ENCODE measurements at regions not wholly inside any gene's neighbourhood (a gene's known extent, or its start where the extent isn't known, plus 50 kb on each side); places are given as distances from the start of the nearest gene placed in this dataset.

DNA sequence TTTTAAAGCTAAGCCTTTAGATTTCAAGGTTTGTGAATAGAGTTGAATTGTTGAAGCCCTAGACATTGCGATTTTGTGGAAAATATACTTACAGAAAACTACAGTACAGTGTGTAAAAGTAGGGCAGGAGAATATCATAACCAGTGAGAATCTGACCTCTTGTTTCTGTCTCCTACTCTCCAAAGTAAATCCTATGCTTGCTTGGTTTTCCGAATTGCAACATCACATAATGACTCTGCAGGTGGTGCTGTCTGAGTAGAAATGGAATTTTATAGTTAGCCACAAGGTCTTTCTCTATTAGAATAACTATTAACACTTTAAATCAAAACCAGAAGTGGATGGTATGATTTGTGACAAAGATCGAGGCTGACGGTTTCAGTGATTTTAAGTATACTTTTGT is 505.6 kb downstream of the RAPGEF2 start:
- no peaks in the 10 kb centered on the region for H3K4me1 Mint-ChIP-seq
- H3K9me3 ChIP-seq (ENCODE audit: low read length), result no peaks in the 10 kb centered on the region
- CTCF ChIA-PET, result no interaction called here
- POLR2A ChIA-PET, result no interaction called here
- H3K27me3 Mint-ChIP-seq, result no peaks in the 10 kb centered on the region
- no peak overlapping the region for H3K27ac ChIP-seq (ENCODE audit: low read depth, low read length)
- H3K36me3 ChIP-seq (ENCODE audit: insufficient read depth, low read length), result no peaks in the 10 kb centered on the region
- H3K4me3 ChIP-seq (ENCODE audit: low read length), result no peak overlapping the region
- DNase-seq, result no peak
- peaks cover 1 to 17% (median 6%) of the 10 kb centered on the region in 5 donors for H3K9me3 Mint-ChIP-seq
- no peaks in the 10 kb centered on the region for H3K4me1 ChIP-seq (ENCODE audit: insufficient read depth, low read length)
- no peaks in the 10 kb centered on the region for H3K27me3 ChIP-seq (ENCODE audit: insufficient read depth, low read length, poor library complexity, severe bottlenecking)
- H3K4me3 Mint-ChIP-seq, result no peak overlapping the region
- no peaks in the 10 kb centered on the region for H3K36me3 Mint-ChIP-seq
- H3K27ac Mint-ChIP-seq, result no peak overlapping the region

GRCh38 chr4:159632031-159632430 is 529.2 kb downstream of the RAPGEF2 start:
- H3K27me3 Mint-ChIP-seq, result peaks cover 0 to 2% of the 10 kb centered on the region in 2 donors
- Histone ChIP-seq H3K27ac (ENCODE audit: low read depth, low read length) (no peak overlapping the region), H3K4me1 (ENCODE audit: insufficient read depth, low read length) (no peaks in the 10 kb centered on the region), H3K4me3 (ENCODE audit: low read length) (no peak overlapping the region), H3K36me3 (ENCODE audit: insufficient read depth, low read length) (no peaks in the 10 kb centered on the region), H3K9me3 (ENCODE audit: low read length) (no peaks in the 10 kb centered on the region), H3K27me3 (ENCODE audit: insufficient read depth, low read length, poor library complexity, severe bottlenecking) (no peaks in the 10 kb centered on the region)
- no peak overlapping the region for H3K4me3 Mint-ChIP-seq
- POLR2A ChIA-PET, result no interaction called here
- no peaks in the 10 kb centered on the region for H3K36me3 Mint-ChIP-seq
- no peaks in the 10 kb centered on the region for H3K4me1 Mint-ChIP-seq
- no peak overlapping the region for H3K27ac Mint-ChIP-seq
- no peak for DNase-seq
- CTCF ChIA-PET, result no interaction called here
- H3K9me3 Mint-ChIP-seq, result peaks cover 0 to 23% (median 0%) of the 10 kb centered on the region in 5 donors

- no peak overlapping the region for H3K27ac Mint-ChIP-seq
These were observed 536.9 kb downstream of the RAPGEF2 start for GRCh38 chr4:159639671-159640323.

DNA sequence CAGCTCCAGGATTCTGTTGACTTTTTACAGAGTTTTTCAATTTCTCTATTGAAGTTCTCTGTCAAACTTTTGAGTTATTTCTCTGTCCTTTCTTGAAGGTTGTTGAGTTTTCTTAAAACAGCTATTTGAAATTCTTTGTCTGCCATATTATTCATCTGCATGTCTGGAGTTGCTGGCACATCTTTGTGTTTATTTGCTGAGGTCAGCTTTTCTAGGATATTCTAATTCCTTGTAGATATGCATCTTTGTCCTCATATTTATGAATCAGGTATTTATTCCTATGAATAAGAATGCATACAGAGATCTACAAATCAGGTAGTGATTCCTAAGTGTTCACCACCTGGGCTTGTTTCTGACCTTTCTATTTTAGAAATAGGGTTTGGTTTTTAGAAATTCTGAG is 546.4 kb downstream of the RAPGEF2 start:
- DNase-seq, result no peak
- no peaks in the 10 kb centered on the region for H3K27me3 ChIP-seq (ENCODE audit: insufficient read depth, low read length, poor library complexity, severe bottlenecking)
- H3K27me3 Mint-ChIP-seq, result no peaks in the 10 kb centered on the region
- no peak overlapping the region for H3K4me3 ChIP-seq (ENCODE audit: low read length)
- no peaks in the 10 kb centered on the region for H3K4me1 ChIP-seq (ENCODE audit: insufficient read depth, low read length)
- H3K4me1 Mint-ChIP-seq, result no peaks in the 10 kb centered on the region
- peaks cover 0 to 19% (median 4%) of the 10 kb centered on the region in 5 donors for H3K9me3 Mint-ChIP-seq
- ChIA-PET CTCF (no interaction called here), POLR2A (no interaction called here)
- H3K4me3 Mint-ChIP-seq, result no peak overlapping the region
- no peak overlapping the region for H3K27ac ChIP-seq (ENCODE audit: low read depth, low read length)
- no peak overlapping the region for H3K27ac Mint-ChIP-seq
- no peaks in the 10 kb centered on the region for H3K36me3 ChIP-seq (ENCODE audit: insufficient read depth, low read length)
- H3K36me3 Mint-ChIP-seq, result no peaks in the 10 kb centered on the region
- H3K9me3 ChIP-seq (ENCODE audit: low read length), result no peaks in the 10 kb centered on the region

More at GRCh38 chr4:159639671-159640323, 536.9 kb downstream of the RAPGEF2 start:
- H3K27me3 ChIP-seq (ENCODE audit: insufficient read depth, low read length, poor library complexity, severe bottlenecking), result no peaks in the 10 kb centered on the region
- no peak overlapping the region for H3K4me3 ChIP-seq (ENCODE audit: low read length)
- H3K9me3 ChIP-seq (ENCODE audit: low read length), result no peaks in the 10 kb centered on the region
- H3K36me3 ChIP-seq (ENCODE audit: insufficient read depth, low read length), result no peaks in the 10 kb centered on the region
- POLR2A ChIA-PET, result no interaction called here
- Mint-ChIP-seq H3K27me3 (peaks cover 0 to 2% of the 10 kb centered on the region in 2 donors), H3K4me1 (no peaks in the 10 kb centered on the region), H3K36me3 (no peaks in the 10 kb centered on the region), H3K9me3 (peaks cover 3 to 18% (median 6%) of the 10 kb centered on the region in 5 donors), H3K4me3 (no peak overlapping the region)
- H3K27ac ChIP-seq (ENCODE audit: low read depth, low read length), result no peak overlapping the region
- DNase-seq, result no peak
- CTCF ChIA-PET, result no interaction called here
- H3K4me1 ChIP-seq (ENCODE audit: insufficient read depth, low read length), result no peaks in the 10 kb centered on the region

DNA sequence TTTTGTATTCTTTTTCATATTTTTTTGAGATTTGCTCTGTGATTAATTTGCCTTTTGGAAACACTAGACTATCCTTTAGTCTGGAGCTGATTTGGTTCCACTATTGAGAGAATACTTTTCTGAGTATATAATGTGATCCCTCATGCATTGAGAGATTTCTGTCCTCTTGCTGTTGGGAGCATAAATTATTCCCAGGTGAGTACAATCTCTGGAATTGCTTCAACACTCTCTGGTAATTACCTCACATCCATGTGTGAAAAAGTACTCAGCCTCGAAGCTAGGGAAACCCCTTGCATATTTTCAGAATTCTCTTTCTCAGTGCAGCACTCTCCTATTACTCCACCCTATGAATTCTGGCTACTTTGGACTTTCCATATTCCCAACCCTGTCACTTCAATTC is 550.0 kb downstream of the RAPGEF2 start:
- no peak overlapping the region for H3K4me3 ChIP-seq (ENCODE audit: low read length)
- POLR2A ChIA-PET, result no interaction called here
- H3K27ac ChIP-seq (ENCODE audit: low read depth, low read length), result no peak overlapping the region
- no peaks in the 10 kb centered on the region for H3K4me1 Mint-ChIP-seq
- H3K27me3 Mint-ChIP-seq, result no peaks in the 10 kb centered on the region
- no peak for DNase-seq
- no peaks in the 10 kb centered on the region for H3K36me3 ChIP-seq (ENCODE audit: insufficient read depth, low read length)
- CTCF ChIA-PET, result no interaction called here
- H3K36me3 Mint-ChIP-seq, result no peaks in the 10 kb centered on the region
- no peaks in the 10 kb centered on the region for H3K4me1 ChIP-seq (ENCODE audit: insufficient read depth, low read length)
- no peaks in the 10 kb centered on the region for H3K27me3 ChIP-seq (ENCODE audit: insufficient read depth, low read length, poor library complexity, severe bottlenecking)
- no peak overlapping the region for H3K4me3 Mint-ChIP-seq
- H3K9me3 Mint-ChIP-seq, result peaks cover 2 to 19% (median 4%) of the 10 kb centered on the region in 5 donors
- H3K27ac Mint-ChIP-seq, result no peak overlapping the region
- H3K9me3 ChIP-seq (ENCODE audit: low read length), result no peaks in the 10 kb centered on the region

GRCh38 chr4:159655547-159655946 is 552.7 kb downstream of the RAPGEF2 start:
- Histone ChIP-seq H3K9me3 (ENCODE audit: low read length) (no peaks in the 10 kb centered on the region), H3K4me3 (ENCODE audit: low read length) (no peak overlapping the region), H3K27me3 (ENCODE audit: insufficient read depth, low read length, poor library complexity, severe bottlenecking) (no peaks in the 10 kb centered on the region), H3K4me1 (ENCODE audit: insufficient read depth, low read length) (no peaks in the 10 kb centered on the region), H3K27ac (ENCODE audit: low read depth, low read length) (no peak overlapping the region), H3K36me3 (ENCODE audit: insufficient read depth, low read length) (no peaks in the 10 kb centered on the region)
- Mint-ChIP-seq H3K4me1 (no peaks in the 10 kb centered on the region), H3K36me3 (no peaks in the 10 kb centered on the region), H3K27me3 (no peaks in the 10 kb centered on the region), H3K27ac (no peak overlapping the region), H3K4me3 (no peak overlapping the region), H3K9me3 (peaks cover 0 to 11% (median 4%) of the 10 kb centered on the region in 5 donors)
- no peak for DNase-seq
- CTCF ChIA-PET, result no interaction called here
- POLR2A ChIA-PET, result no interaction called here

DNA sequence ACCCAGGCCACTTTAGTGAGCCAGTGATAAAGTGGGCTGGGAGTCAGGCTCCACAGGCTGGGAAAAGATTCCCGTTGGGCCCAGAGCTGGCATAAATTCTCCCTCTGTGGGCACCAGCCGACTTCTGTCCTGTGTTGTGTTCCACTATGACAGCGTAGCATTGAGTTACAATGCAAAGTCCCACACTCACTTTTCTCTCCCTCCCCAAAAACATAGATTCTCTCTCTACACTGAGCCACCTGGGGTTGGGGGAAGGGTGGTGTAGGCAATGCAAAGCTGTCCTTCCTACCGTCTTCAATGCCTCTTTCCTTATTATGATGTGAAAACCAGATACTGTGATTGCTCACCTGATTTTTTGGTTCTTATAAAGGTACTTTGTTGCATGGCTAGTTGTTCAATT is 566.2 kb downstream of the RAPGEF2 start:
- no peak for DNase-seq
- no peaks in the 10 kb centered on the region for H3K36me3 ChIP-seq (ENCODE audit: insufficient read depth, low read length)
- Mint-ChIP-seq H3K27me3 (no peaks in the 10 kb centered on the region), H3K4me1 (no peaks in the 10 kb centered on the region), H3K27ac (no peak overlapping the region), H3K36me3 (no peaks in the 10 kb centered on the region), H3K4me3 (no peak overlapping the region), H3K9me3 (peaks cover 0 to 19% (median 6%) of the 10 kb centered on the region in 5 donors)
- no peaks in the 10 kb centered on the region for H3K27me3 ChIP-seq (ENCODE audit: insufficient read depth, low read length, poor library complexity, severe bottlenecking)
- no peaks in the 10 kb centered on the region for H3K4me1 ChIP-seq (ENCODE audit: insufficient read depth, low read length)
- no peak overlapping the region for H3K4me3 ChIP-seq (ENCODE audit: low read length)
- ChIA-PET CTCF (no interaction called here), POLR2A (no interaction called here)
- H3K27ac ChIP-seq (ENCODE audit: low read depth, low read length), result no peak overlapping the region
- H3K9me3 ChIP-seq (ENCODE audit: low read length), result no peaks in the 10 kb centered on the region

DNA sequence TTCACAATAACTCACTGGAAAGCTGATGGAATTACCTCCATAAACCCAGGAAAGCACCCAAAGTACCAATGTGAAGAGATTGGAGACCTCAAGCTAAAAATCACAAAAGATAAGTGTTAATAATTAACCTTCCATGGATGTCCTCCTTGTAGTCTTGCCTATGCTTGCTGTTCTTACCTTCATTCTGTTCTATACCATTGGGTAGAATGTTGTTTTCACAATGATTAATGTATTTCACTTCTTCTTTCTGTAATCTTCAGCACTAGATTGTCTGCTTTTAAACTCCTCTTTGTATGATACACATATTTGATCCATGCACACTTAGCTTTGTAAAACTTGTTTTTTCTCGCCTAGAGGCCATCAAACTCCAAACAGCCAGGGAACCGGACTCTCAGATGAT is 570.3 kb downstream of the RAPGEF2 start:
- Histone ChIP-seq H3K27me3 (ENCODE audit: insufficient read depth, low read length, poor library complexity, severe bottlenecking) (no peaks in the 10 kb centered on the region), H3K4me1 (ENCODE audit: insufficient read depth, low read length) (no peaks in the 10 kb centered on the region), H3K9me3 (ENCODE audit: low read length) (no peaks in the 10 kb centered on the region), H3K36me3 (ENCODE audit: insufficient read depth, low read length) (no peaks in the 10 kb centered on the region), H3K4me3 (ENCODE audit: low read length) (no peak overlapping the region), H3K27ac (ENCODE audit: low read depth, low read length) (no peak overlapping the region)
- ChIA-PET CTCF (no interaction called here), POLR2A (no interaction called here)
- no peaks in the 10 kb centered on the region for H3K4me1 Mint-ChIP-seq
- DNase-seq, result no peak
- peaks cover 0 to 8% (median 5%) of the 10 kb centered on the region in 5 donors for H3K9me3 Mint-ChIP-seq
- H3K27ac Mint-ChIP-seq, result no peak overlapping the region
- H3K27me3 Mint-ChIP-seq, result no peaks in the 10 kb centered on the region
- H3K4me3 Mint-ChIP-seq, result no peak overlapping the region
- H3K36me3 Mint-ChIP-seq, result no peaks in the 10 kb centered on the region

DNA sequence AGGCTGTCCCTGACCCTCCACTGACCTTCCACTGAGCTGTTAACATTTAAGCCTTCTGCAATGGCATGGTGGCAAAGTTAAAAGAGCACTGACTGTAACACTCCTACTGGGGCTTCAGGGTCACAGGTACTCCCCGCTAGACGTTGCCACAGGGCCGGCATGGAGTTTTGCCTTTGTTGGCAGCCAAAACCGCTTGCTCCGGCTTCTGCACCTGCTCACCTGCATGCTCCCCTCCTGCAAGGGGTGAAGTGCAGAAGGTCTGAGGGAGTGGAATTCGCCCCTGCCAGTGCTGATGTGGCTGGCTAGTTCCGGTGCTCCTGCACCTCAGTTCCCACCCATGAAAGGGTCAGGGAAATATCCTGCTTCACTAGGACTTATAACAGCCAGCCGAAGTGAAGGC is 571.4 kb downstream of the RAPGEF2 start:
- POLR2A ChIA-PET, result no interaction called here
- Mint-ChIP-seq H3K4me1 (no peaks in the 10 kb centered on the region), H3K4me3 (no peak overlapping the region), H3K36me3 (no peaks in the 10 kb centered on the region), H3K27me3 (no peaks in the 10 kb centered on the region), H3K9me3 (peaks cover 0 to 8% (median 6%) of the 10 kb centered on the region in 5 donors), H3K27ac (no peak overlapping the region)
- Histone ChIP-seq H3K4me1 (ENCODE audit: insufficient read depth, low read length) (no peaks in the 10 kb centered on the region), H3K4me3 (ENCODE audit: low read length) (no peak overlapping the region), H3K27ac (ENCODE audit: low read depth, low read length) (no peak overlapping the region), H3K27me3 (ENCODE audit: insufficient read depth, low read length, poor library complexity, severe bottlenecking) (no peaks in the 10 kb centered on the region), H3K9me3 (ENCODE audit: low read length) (no peaks in the 10 kb centered on the region), H3K36me3 (ENCODE audit: insufficient read depth, low read length) (no peaks in the 10 kb centered on the region)
- DNase-seq, result no peak
- CTCF ChIA-PET, result no interaction called here
